Mesothelial cell of epicardium (in vitro differentiated cells): ENCODE measurements at regions not wholly inside any gene's neighbourhood (a gene's known extent, or its start where the extent isn't known, plus 50 kb on each side); places are given as distances from the start of the nearest gene placed in this dataset.
"Not testable (repeated sequence)": the region's sequence is repeated elsewhere in the genome, so short reads cannot be mapped to it uniquely, and the experiment has no call there.

Experiments used
- DNase-seq, 2 experiments: peaks; one replicate each; pipeline ENCODE4 v3.0.0; 2021; ENCODE audit warnings: low spot score in 2 of 2; ENCODE audit not compliant: unreplicated experiment in 2 of 2
- H3K27ac Mint-ChIP-seq: 2 replicates; pipeline ENCODE4 v1.8.0; 2021; ENCODE audit warnings: mixed read lengths
- H3K27me3 Mint-ChIP-seq: 2 replicates; pipeline ENCODE4 v1.8.0; 2021; ENCODE audit warnings: low read depth, mixed read lengths
- H3K36me3 Mint-ChIP-seq: 2 replicates; pipeline ENCODE4 v1.8.0; 2021; ENCODE audit warnings: mixed read lengths
- H3K4me1 Mint-ChIP-seq: 2 replicates; pipeline ENCODE4 v1.8.0; 2021; ENCODE audit warnings: mixed read lengths
- H3K4me3 Mint-ChIP-seq: 2 replicates; pipeline ENCODE4 v1.8.0; 2021; ENCODE audit warnings: mild to moderate bottlenecking, moderate library complexity, mixed read lengths
- H3K9me3 Mint-ChIP-seq: 2 replicates; pipeline ENCODE4 v1.8.0; 2021; ENCODE audit warnings: mixed read lengths
- TF ChIP-seq, protein P1 (sequence below): fragments of 200-600 bp; sonication (generic); IDR thresholded peaks from one replicate; pipeline ENCODE4 v1.5.0; 2021; ENCODE audit warnings: antibody characterized with exemption; ENCODE audit not compliant: unreplicated experiment

DNA sequence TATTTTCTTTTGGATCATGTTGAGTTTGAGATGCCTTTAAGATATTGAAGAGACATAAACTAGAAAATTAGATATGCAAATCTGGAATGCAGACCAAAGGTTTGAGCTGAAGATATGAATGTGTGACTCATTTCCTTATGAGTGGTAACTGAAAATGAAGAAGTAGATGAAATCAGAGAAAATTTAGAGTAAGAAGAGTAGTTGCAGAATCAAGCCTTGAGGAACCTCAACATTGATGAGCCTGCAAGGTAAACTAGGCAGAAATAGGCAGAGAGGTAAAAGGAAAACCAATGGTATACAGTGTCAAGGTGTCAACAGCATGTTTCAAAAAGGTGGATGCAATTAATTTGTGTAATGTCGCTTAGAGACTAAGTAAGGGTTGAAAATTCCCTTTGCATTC, 142.8 kb downstream of the MOSPD2 start:
- TF ChIP-seq, protein P1, sequence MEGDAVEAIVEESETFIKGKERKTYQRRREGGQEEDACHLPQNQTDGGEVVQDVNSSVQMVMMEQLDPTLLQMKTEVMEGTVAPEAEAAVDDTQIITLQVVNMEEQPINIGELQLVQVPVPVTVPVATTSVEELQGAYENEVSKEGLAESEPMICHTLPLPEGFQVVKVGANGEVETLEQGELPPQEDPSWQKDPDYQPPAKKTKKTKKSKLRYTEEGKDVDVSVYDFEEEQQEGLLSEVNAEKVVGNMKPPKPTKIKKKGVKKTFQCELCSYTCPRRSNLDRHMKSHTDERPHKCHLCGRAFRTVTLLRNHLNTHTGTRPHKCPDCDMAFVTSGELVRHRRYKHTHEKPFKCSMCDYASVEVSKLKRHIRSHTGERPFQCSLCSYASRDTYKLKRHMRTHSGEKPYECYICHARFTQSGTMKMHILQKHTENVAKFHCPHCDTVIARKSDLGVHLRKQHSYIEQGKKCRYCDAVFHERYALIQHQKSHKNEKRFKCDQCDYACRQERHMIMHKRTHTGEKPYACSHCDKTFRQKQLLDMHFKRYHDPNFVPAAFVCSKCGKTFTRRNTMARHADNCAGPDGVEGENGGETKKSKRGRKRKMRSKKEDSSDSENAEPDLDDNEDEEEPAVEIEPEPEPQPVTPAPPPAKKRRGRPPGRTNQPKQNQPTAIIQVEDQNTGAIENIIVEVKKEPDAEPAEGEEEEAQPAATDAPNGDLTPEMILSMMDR: no peak
- Mint-ChIP-seq H3K4me1 (no peaks in the 10 kb centered on the region), H3K27me3 (no peaks in the 10 kb centered on the region), H3K36me3 (no peaks in the 10 kb centered on the region), H3K9me3 (peaks cover 16% of the 10 kb centered on the region), H3K4me3 (no peak overlapping the region), H3K27ac (no peak overlapping the region)
- no peak for DNase-seq

DNA sequence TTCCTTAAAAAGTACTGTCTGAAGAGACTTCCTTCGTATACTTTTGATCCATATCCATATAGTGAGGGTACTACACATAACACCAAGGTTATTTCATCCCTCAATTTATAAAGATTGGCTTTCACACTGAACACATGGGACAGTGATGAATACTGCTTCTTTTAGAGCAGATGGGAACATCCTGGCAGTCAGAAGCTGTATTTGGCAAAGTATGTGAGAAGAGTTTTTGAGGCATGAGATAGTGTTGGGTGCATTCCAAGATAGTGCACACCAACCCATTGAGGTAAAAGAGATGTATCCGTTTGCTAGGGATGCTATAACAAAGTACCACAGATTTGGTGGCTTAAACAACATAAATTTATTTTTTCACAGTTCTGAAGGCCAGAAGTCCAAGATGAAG, 141.1 kb downstream of the MOSPD2 start:
- Mint-ChIP-seq H3K36me3 (no peaks in the 10 kb centered on the region), H3K9me3 (peaks cover 25% of the 10 kb centered on the region), H3K27ac (no peak overlapping the region), H3K27me3 (no peaks in the 10 kb centered on the region), H3K4me3 (no peak overlapping the region), H3K4me1 (no peaks in the 10 kb centered on the region)
- no peak for DNase-seq
- TF ChIP-seq, protein P1: no peak

DNA sequence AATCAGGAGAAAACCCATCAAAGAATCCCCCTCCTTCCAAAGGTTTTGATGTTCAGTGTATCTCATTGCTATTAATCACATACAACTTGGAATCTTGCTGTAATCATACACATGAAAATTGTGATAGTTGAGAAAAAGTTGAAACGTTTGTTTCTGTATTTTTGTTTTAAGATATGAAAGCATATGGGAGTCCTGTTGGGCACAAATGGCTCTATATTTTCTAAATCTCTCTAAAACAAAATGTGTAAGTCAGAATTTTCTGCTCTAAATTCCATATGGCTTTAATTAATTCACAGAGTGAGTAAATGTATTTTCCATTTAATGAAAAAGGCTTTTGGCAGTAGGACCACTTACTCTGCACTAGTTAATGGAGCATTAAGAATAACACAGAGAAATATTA, 140.2 kb downstream of the MOSPD2 start:
- H3K36me3 Mint-ChIP-seq: no peaks in the 10 kb centered on the region
- DNase-seq: no peak
- peaks cover 30% of the 10 kb centered on the region for H3K9me3 Mint-ChIP-seq
- no peaks in the 10 kb centered on the region for H3K4me1 Mint-ChIP-seq
- H3K27ac Mint-ChIP-seq: no peak overlapping the region
- TF ChIP-seq, protein P1: no peak
- H3K27me3 Mint-ChIP-seq: no peaks in the 10 kb centered on the region
- H3K4me3 Mint-ChIP-seq: no peak overlapping the region

DNA sequence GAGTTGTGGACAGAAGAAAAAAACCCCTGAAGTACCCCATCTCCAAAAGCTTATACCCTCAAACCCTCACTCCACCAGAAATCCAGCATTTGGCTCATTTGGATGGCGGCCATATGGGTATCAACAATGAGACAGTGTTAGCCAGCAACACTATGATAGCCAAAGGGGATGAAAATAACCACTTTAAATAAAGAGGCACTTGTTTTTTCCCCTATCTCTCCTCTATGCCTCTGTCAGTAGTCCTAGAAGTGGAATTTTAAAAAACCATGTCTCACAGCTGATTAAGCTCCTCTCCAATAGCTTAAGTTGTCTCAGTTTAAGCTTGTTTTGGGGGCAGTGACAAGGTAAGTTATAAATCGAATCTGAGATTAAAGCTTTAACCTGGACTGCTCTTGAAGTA, 124.0 kb downstream of the MOSPD2 start:
- TF ChIP-seq, protein P1: no peak
- Mint-ChIP-seq H3K27me3 (peaks cover 4% of the 10 kb centered on the region), H3K36me3 (no peaks in the 10 kb centered on the region), H3K9me3 (peaks cover 26% of the 10 kb centered on the region), H3K4me3 (no peak overlapping the region), H3K27ac (no peak overlapping the region), H3K4me1 (no peaks in the 10 kb centered on the region)
- no peak for DNase-seq

DNA sequence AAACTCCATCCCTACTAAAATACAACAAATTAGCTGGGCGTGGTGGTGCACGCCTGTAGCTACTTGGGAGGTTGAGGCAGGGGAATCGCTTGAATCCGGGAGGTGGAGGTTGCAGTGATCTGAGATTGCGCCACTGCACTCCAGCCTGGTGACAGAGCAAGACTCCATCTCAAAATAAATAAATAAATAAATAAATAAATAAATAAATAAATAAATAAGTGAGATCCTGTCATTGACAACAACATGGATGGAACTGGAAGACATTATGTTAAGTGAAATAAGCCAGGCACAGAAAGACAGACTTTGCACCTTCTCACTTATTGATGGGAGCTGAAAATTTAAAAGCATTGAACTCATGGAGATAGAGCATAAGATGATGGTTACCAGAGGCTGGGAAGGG, 111.2 kb downstream of the MOSPD2 start:
- H3K27ac Mint-ChIP-seq, H3K4me1 Mint-ChIP-seq, H3K27me3 Mint-ChIP-seq, DNase-seq, H3K4me3 Mint-ChIP-seq, H3K36me3 Mint-ChIP-seq: not testable (repeated sequence)
- peaks cover 56% of the 10 kb centered on the region for H3K9me3 Mint-ChIP-seq
